DOHH2 (cell line): ENCODE measurements at regions not wholly inside any gene's neighbourhood (a gene's known extent, or its start where the extent isn't known, plus 50 kb on each side); places are given as distances from the start of the nearest gene placed in this dataset.

Experiments used
- EZH2phosphoT487 ChIP-seq: fragments of 200-600 bp; sonication (generic); IDR thresholded peaks from 2 replicates; pipeline ENCODE4 v1.6.1; 2017; ENCODE audit warnings: borderline replicate concordance, mild to moderate bottlenecking, antibody characterized with exemption, low read length, moderate library complexity, mixed read lengths
- TF ChIP-seq, protein P1 (sequence below): fragments of 200-600 bp; sonication (generic); IDR thresholded peaks from one replicate; pipeline ENCODE4 v1.5.1; 2014; ENCODE audit warnings: antibody characterized with exemption, mild to moderate bottlenecking, low read depth, low read length; ENCODE audit not compliant: poor library complexity, severe bottlenecking

DNA sequence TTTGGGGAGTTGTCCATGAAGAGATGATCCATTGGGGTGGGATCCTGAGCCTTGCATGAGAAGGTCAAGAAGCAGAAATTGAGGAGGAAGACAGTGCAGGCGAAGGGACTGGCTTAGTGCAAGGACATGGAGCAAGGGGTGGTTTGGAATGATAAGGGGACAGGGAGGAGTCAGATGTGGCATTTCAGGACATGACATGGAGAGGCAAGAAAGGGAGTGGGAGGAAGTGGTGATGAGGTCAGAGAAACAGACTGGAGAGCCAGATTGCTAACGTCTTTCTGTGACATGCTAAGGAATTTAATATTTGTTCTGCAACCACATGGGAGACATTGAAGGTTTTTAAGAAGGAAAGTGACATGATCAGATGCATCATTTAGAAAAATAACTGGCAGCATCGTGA is 346.8 kb upstream of the FMN2 start:
- TF ChIP-seq, protein P1, sequence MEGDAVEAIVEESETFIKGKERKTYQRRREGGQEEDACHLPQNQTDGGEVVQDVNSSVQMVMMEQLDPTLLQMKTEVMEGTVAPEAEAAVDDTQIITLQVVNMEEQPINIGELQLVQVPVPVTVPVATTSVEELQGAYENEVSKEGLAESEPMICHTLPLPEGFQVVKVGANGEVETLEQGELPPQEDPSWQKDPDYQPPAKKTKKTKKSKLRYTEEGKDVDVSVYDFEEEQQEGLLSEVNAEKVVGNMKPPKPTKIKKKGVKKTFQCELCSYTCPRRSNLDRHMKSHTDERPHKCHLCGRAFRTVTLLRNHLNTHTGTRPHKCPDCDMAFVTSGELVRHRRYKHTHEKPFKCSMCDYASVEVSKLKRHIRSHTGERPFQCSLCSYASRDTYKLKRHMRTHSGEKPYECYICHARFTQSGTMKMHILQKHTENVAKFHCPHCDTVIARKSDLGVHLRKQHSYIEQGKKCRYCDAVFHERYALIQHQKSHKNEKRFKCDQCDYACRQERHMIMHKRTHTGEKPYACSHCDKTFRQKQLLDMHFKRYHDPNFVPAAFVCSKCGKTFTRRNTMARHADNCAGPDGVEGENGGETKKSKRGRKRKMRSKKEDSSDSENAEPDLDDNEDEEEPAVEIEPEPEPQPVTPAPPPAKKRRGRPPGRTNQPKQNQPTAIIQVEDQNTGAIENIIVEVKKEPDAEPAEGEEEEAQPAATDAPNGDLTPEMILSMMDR, result no peak
- no peak for TF ChIP-seq EZH2phosphoT487
